Karpas-422 (cell line): ENCODE measurements at regions not wholly inside any gene's neighbourhood (a gene's known extent, or its start where the extent isn't known, plus 50 kb on each side); places are given as distances from the start of the nearest gene placed in this dataset.
"Not testable (repeated sequence)": the region's sequence is repeated elsewhere in the genome, so short reads cannot be mapped to it uniquely, and the experiment has no call there.

Experiments used
- DNase-seq: peaks from one replicate; pipeline ENCODE4 v3.0.0-alpha.2; 2015
- H2AFZ ChIP-seq: fragments of 200-600 bp; sonication (generic); 2 replicates; pipeline ENCODE4 v1.6.1; 2014; ENCODE audit warnings: antibody characterized with exemption, low read length, mixed read lengths
- H3K27ac ChIP-seq: fragments of 200-600 bp; sonication (generic); 2 replicates; pipeline ENCODE4 v1.5.1; 2014; ENCODE audit warnings: mild to moderate bottlenecking, low read length, moderate library complexity
- H3K27me3 ChIP-seq: fragments of 200-600 bp; sonication (generic); 2 replicates; pipeline ENCODE4 v1.6.1; 2014; ENCODE audit warnings: low read length, mixed read lengths
- H3K36me3 ChIP-seq: fragments of 200-600 bp; sonication (generic); 2 replicates; pipeline ENCODE4 v1.6.1; 2014; ENCODE audit warnings: low read length, mixed read lengths; ENCODE audit not compliant: insufficient read depth
- H3K4me1 ChIP-seq: fragments of 200-600 bp; sonication (generic); 2 replicates; pipeline ENCODE4 v1.6.1; 2014; ENCODE audit warnings: mild to moderate bottlenecking, low read length, mixed read lengths
- H3K4me2 ChIP-seq: fragments of 200-600 bp; sonication (generic); 2 replicates; pipeline ENCODE4 v1.6.1; 2014; ENCODE audit warnings: low read length, low read depth, mild to moderate bottlenecking; ENCODE audit not compliant: poor library complexity, severe bottlenecking
- H3K4me3 ChIP-seq: fragments of 200-600 bp; sonication (generic); 2 replicates; pipeline ENCODE4 v1.5.1; 2014; ENCODE audit warnings: mild to moderate bottlenecking, antibody characterized with exemption, low read length, mixed read lengths
- H3K79me2 ChIP-seq: fragments of 200-600 bp; sonication (generic); 2 replicates; pipeline ENCODE4 v1.6.1; 2014; ENCODE audit warnings: mild to moderate bottlenecking, low read length, mixed read lengths
- H3K9ac ChIP-seq: fragments of 200-600 bp; sonication (generic); 2 replicates; pipeline ENCODE4 v1.6.0; 2014; ENCODE audit warnings: low read length
- H3K9me2 ChIP-seq: fragments of 200-600 bp; sonication (generic), shearing (Covaris generic); replicated peaks from 2 replicates; pipeline ENCODE4 v1.6.0; 2014; ENCODE audit warnings: mild to moderate bottlenecking, low read length, moderate library complexity; ENCODE audit not compliant: insufficient read depth
- H3K9me3 ChIP-seq: fragments of 300-700, 200-600 bp; sonication (generic); 2 replicates; pipeline ENCODE4 v1.6.1; 2014; ENCODE audit warnings: low read length, mixed read lengths
- H4K20me1 ChIP-seq: fragments of 200-600 bp; sonication (generic); 2 replicates; pipeline ENCODE4 v1.6.1; 2014; ENCODE audit warnings: mild to moderate bottlenecking, antibody characterized with exemption, low read length, low read depth; ENCODE audit not compliant: insufficient read depth

DNA sequence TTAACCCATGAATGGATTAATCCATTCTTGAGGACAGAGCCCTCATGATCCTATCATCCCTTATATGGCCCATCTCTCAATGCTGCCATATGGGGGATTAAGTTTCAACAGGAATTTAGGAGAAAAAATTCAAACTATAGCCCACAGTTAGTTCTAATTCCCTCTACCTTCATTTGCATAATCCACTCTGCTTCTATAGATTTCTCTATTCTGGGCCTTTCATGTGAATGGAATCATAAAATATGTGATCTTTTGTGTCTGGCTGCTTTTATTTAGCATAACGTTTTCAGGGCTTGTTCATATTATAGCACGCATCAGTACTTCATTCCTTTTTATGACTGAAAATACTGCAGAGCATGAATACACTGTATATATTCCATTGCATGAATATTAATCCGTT is 55.4 kb downstream of the CTSL start:
- H3K4me3 ChIP-seq: no peak overlapping the region
- no peaks in the 10 kb centered on the region for H3K79me2 ChIP-seq
- no peaks in the 10 kb centered on the region for H4K20me1 ChIP-seq
- no peak for DNase-seq
- peaks cover 14% of the 10 kb centered on the region for H3K4me1 ChIP-seq
- no peaks in the 10 kb centered on the region for H3K9me2 ChIP-seq
- no peaks in the 10 kb centered on the region for H3K36me3 ChIP-seq
- H3K9me3 ChIP-seq: no peaks in the 10 kb centered on the region
- H3K27ac ChIP-seq: no peak overlapping the region
- H3K9ac ChIP-seq: no peak overlapping the region
- H3K27me3 ChIP-seq: 0 out of 2 replicates have a peak, but pooled peaks cover 4% of the 10 kb centered on the region
- H3K4me2 ChIP-seq: no peak overlapping the region
- H2AFZ ChIP-seq: no peak overlapping the region

DNA sequence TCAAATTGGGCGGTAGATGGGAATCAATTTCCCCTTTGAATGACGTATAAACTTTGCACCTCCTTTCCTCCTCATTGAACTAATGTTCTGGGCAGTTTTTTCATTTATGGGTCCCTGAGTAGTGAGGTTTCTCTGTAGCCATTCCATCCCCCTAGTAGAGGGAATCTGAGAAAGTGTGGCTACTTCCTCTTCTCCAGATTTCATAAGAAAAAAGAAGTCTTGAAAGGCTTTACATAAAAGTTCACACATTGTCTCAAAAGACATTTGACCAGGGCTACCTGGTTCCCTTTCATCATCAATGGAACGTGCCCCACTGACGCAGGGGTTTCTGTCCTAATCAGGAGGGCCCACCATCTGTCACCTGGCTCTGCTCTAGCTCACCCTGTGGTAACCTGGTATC is 57.3 kb downstream of the CTSL start:
- H4K20me1 ChIP-seq: no peaks in the 10 kb centered on the region
- no peaks in the 10 kb centered on the region for H3K36me3 ChIP-seq
- DNase-seq: no peak
- no peaks in the 10 kb centered on the region for H3K9me3 ChIP-seq
- H3K9ac ChIP-seq: no peak overlapping the region
- H2AFZ ChIP-seq: no peak overlapping the region
- H3K27me3 ChIP-seq: 0 out of 2 replicates have a peak, but pooled peaks cover 4% of the 10 kb centered on the region
- no peak overlapping the region for H3K27ac ChIP-seq
- no peak overlapping the region for H3K4me2 ChIP-seq
- H3K79me2 ChIP-seq: no peaks in the 10 kb centered on the region
- H3K4me1 ChIP-seq: peaks cover 14% of the 10 kb centered on the region
- no peaks in the 10 kb centered on the region for H3K9me2 ChIP-seq
- no peak overlapping the region for H3K4me3 ChIP-seq

DNA sequence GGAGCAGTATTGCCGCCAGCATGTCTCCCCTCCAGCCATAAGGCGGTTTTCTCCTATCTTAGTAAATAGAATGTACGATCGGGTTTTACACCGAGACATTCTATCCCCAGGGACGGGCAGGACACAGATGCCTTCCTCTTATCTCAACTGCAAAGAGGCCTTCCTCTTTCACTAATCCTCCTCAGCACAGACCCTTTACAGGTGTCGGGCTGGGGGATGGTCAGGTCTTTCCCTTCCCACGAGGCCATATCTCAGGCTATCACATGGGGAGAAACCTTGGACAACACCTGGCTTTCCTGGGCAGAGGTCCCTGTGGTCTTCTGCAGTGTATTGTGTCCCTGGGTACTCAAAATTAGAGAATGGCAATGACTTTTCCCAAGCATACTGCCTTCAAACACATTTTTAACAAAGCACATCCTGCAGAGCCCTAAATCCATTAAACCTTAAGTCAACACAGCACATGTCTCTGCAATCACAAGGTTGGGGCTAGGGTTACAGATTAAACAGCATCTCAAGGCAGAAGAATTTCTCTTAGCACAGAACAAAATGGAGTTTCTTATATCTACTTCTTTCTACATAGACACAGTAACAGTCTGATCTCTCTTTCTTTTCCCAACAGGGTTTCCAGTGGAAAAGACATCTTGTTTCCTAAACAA is 59.5 kb downstream of the CTSL start:
- H3K79me2 ChIP-seq, H3K4me3 ChIP-seq, H2AFZ ChIP-seq, H4K20me1 ChIP-seq, H3K36me3 ChIP-seq, H3K9me3 ChIP-seq, H3K9me2 ChIP-seq, H3K9ac ChIP-seq, H3K27ac ChIP-seq, H3K27me3 ChIP-seq: not testable (repeated sequence)
- peaks cover 14% of the 10 kb centered on the region for H3K4me1 ChIP-seq
- DNase-seq: peak; percentile 66
- H3K4me2 ChIP-seq: peak overlapping the region; percentile 44

DNA sequence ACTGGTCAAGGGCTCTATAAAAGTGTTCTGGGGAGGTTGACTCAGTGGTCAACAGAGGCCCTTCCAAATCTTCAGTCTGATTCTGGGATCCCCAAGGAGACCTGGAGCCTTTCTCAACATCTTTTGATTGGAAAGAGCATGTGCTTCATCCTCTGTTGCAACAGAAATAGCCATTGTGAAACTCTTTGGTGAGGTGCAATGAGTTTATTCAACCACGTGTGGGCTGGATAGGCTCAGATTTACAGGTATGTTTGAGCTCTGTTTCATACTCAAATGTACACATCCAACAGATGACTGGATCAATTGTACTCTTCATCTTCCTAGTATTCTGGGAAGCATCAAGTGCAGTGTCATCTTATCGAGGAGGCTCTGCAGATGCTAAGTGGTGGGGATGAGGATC is 60.5 kb downstream of the CTSL start:
- Histone ChIP-seq H3K4me1 (peaks cover 14% of the 10 kb centered on the region), H2AFZ (no peak overlapping the region), H3K27me3 (0 out of 2 replicates have a peak, but pooled peaks cover 2% of the 10 kb centered on the region), H3K9me3 (no peaks in the 10 kb centered on the region), H3K4me3 (no peak overlapping the region), H3K27ac (no peak overlapping the region), H3K79me2 (no peaks in the 10 kb centered on the region), H3K9me2 (no peaks in the 10 kb centered on the region), H3K9ac (no peak overlapping the region), H3K36me3 (no peaks in the 10 kb centered on the region), H4K20me1 (no peaks in the 10 kb centered on the region), H3K4me2 (no peak overlapping the region)
- DNase-seq: no peak

DNA sequence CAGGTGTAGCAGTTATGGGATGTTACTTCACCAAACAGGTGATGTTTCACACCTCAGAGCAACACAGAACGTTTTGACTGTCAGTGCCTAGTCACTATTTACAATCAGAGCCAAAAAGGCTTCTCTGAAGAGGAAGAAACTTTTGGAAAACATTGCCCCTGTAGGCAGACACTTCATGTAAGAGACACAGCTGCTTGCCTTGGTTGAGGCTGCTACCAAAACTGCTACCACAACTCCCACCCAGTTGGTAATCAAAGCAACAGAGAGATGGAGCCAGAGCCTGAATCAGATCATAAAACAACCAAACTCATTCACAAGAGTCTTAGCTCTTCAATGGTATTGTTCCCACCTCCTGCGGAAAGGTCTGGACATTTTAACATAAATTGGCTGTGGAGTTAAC is 61.0 kb downstream of the CTSL start:
- peaks cover 14% of the 10 kb centered on the region for H3K4me1 ChIP-seq
- no peaks in the 10 kb centered on the region for H3K79me2 ChIP-seq
- H3K4me3 ChIP-seq: no peak overlapping the region
- no peak overlapping the region for H2AFZ ChIP-seq
- H3K36me3 ChIP-seq: no peaks in the 10 kb centered on the region
- no peak overlapping the region for H3K9ac ChIP-seq
- no peaks in the 10 kb centered on the region for H3K9me2 ChIP-seq
- no peaks in the 10 kb centered on the region for H4K20me1 ChIP-seq
- H3K4me2 ChIP-seq: no peak overlapping the region
- DNase-seq: no peak
- H3K9me3 ChIP-seq: no peaks in the 10 kb centered on the region
- H3K27ac ChIP-seq: no peak overlapping the region
- H3K27me3 ChIP-seq: no peaks in the 10 kb centered on the region

DNA sequence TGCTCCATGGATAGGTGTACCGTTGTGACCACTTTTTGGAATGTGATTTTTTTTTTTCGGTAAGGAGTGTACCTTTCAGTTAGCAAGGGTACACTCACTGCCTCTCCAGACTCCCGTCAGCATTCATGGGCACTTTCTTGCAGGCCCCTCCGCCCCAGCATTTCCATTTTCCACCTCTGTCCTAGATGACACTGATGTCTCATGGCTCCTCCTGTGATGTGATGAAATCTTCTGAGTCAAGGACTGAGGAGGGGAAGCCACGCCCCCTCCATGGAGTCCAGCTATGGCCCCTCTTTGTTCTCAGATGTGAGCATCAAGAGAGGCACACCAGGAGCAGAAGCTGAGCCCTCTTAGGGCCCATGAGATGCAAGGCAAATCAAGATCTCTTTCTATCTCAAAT is 61.8 kb downstream of the CTSL start:
- no peak for DNase-seq
- H3K4me2 ChIP-seq: no peak overlapping the region
- H2AFZ ChIP-seq: no peak overlapping the region
- H3K9ac ChIP-seq: no peak overlapping the region
- no peaks in the 10 kb centered on the region for H3K79me2 ChIP-seq
- H3K9me2 ChIP-seq: no peaks in the 10 kb centered on the region
- no peak overlapping the region for H3K4me3 ChIP-seq
- H4K20me1 ChIP-seq: no peaks in the 10 kb centered on the region
- no peaks in the 10 kb centered on the region for H3K9me3 ChIP-seq
- H3K36me3 ChIP-seq: no peaks in the 10 kb centered on the region
- no peak overlapping the region for H3K27ac ChIP-seq
- no peaks in the 10 kb centered on the region for H3K27me3 ChIP-seq
- peaks cover 14% of the 10 kb centered on the region for H3K4me1 ChIP-seq

- Histone ChIP-seq H3K27me3 (no peaks in the 10 kb centered on the region), H3K9me2 (no peaks in the 10 kb centered on the region), H3K4me3 (no peak overlapping the region), H3K9me3 (no peaks in the 10 kb centered on the region), H2AFZ (no peak overlapping the region), H3K9ac (no peak overlapping the region), H3K36me3 (no peaks in the 10 kb centered on the region), H3K27ac (no peak overlapping the region), H3K4me2 (peak overlapping the region; percentile 20), H4K20me1 (no peaks in the 10 kb centered on the region), H3K79me2 (no peaks in the 10 kb centered on the region), H3K4me1 (peaks cover 5% of the 10 kb centered on the region)
- peak; percentile 73 for DNase-seq
Measured at GRCh38 chr9:87792831-87793288, 66.9 kb downstream of the CTSL start.

DNA sequence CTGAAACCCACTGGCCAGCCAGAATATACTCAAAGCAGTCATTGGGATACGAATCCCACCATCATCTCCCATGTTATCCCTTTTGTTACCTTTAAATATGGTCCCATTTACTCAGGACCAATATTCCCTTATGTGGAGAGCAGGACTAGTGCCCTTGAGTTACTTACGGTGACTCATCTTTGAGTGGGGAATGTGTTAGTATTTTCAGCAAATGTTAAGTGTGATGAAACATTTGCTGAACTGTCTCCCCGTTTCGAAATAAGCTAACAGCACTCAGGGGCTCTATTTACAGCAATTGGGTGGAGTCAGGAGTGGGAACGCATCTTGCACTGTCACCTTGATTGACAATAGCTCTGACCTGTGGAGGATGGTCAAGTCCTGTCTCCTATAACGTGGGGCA is 67.4 kb downstream of the CTSL start:
- Histone ChIP-seq H3K4me2 (peak overlapping the region; percentile 20), H3K4me1 (peaks cover 5% of the 10 kb centered on the region), H3K9me3 (no peaks in the 10 kb centered on the region), H3K36me3 (no peaks in the 10 kb centered on the region), H3K9me2 (no peaks in the 10 kb centered on the region), H3K79me2 (no peaks in the 10 kb centered on the region), H3K27ac (no peak overlapping the region), H3K4me3 (no peak overlapping the region), H3K9ac (no peak overlapping the region), H3K27me3 (no peaks in the 10 kb centered on the region), H4K20me1 (no peaks in the 10 kb centered on the region), H2AFZ (no peak overlapping the region)
- DNase-seq: no peak
